K562 (cell line): ENCODE measurements at regions not wholly inside any gene's neighbourhood (a gene's known extent, or its start where the extent isn't known, plus 50 kb on each side); places are given as distances from the start of the nearest gene placed in this dataset.

ENCODE experiments used
- ATAC-seq: fragments of 200-7000 bp; cut with Tn5 transposase; 3 replicates; pipeline ENCODE4 v1.9.1; 2020; ENCODE audit warnings: moderate library complexity
- BruUV-seq: library from RNA; stranded (reverse); fragments of 400-500 nt; replicated peaks from 2 replicates; lab custom pipeline; 2021; lab: Mats Ljungman, UMichigan
- CTCF ChIA-PET: fragments of 300-600 bp; formaldehyde crosslinking; extraction: SDS; loops from one replicate; lab custom pipeline; 2021; ENCODE audit warnings: low intra/inter-chr PET ratio; lab: Yijun Ruan, JAX
- POLR2A ChIA-PET: fragments of 300-600, 350-650 bp; sonication (Branson Sonifier 250); formaldehyde crosslinking; extraction: SDS; loops from one replicate; lab custom pipeline; 2021; ENCODE audit warnings: antibody characterized with exemption, inconsistent platforms; lab: Yijun Ruan, JAX
- DNase-seq, 4 experiments: peaks; one replicate each; pipeline versions ENCODE4 v3.0.0 to v3.0.0-alpha.2; 2011 to 2018; ENCODE audit warnings: low spot score in 3 of 4, mixed read lengths in 3 of 4; ENCODE audit errors: extremely low read depth in 1 of 4
- FAIRE-seq: peaks from 2 replicates; lab custom pipeline; 2011; peaks lifted over from hg19 to GRCh38; lab: Jason Lieb, UNC
- H2AFZ ChIP-seq: 2 replicates; pipeline ENCODE4 v1.6.0; 2011; ENCODE audit warnings: low read depth, low read length, control low read depth, inconsistent platforms
- H3K27ac ChIP-seq: fragments of 200-600 bp; 3 replicates; pipeline ENCODE4 v1.8.0; 2011; ENCODE audit warnings: low read depth, mild to moderate bottlenecking, control low read depth, inconsistent platforms, low read length, moderate library complexity, mixed read lengths; ENCODE audit errors: extremely low read depth
- H3K27me3 ChIP-seq, 2 experiments: fragments of 300-600 bp in 1 of 2; 2 replicates in 1 of 2; 3 replicates in 1 of 2; pipeline versions ENCODE4 v1.6.0 to v1.8.0; 2011; ENCODE audit warnings: inconsistent platforms in 2 of 2, low read length in 2 of 2, mild to moderate bottlenecking in 1 of 2, mixed read lengths in 1 of 2, moderate library complexity in 1 of 2; ENCODE audit not compliant: control insufficient read depth in 2 of 2, insufficient read depth in 2 of 2
- H3K36me3 ChIP-seq: fragments of 300-600 bp; 3 replicates; pipeline ENCODE4 v1.8.0; 2011; ENCODE audit warnings: mild to moderate bottlenecking, low read length, inconsistent platforms; ENCODE audit not compliant: control insufficient read depth, insufficient read depth
- H3K4me1 ChIP-seq, 2 experiments: fragments of 200-600 bp in 1 of 2; replicated peaks in 1 of 2; 2 replicates in 1 of 2; 3 replicates in 1 of 2; pipeline versions ENCODE4 v1.5.1 to v1.8.0; 2011; ENCODE audit warnings: inconsistent platforms in 2 of 2, low read length in 2 of 2, mild to moderate bottlenecking in 1 of 2, mixed read lengths in 1 of 2, moderate library complexity in 1 of 2; ENCODE audit not compliant: control insufficient read depth in 2 of 2, insufficient read depth in 2 of 2
- H3K4me2 ChIP-seq: 2 replicates; pipeline ENCODE4 v1.6.1; 2011; ENCODE audit warnings: low read length, control low read depth, inconsistent platforms, mixed read lengths; ENCODE audit not compliant: insufficient read depth
- H3K4me3 ChIP-seq: fragments of 200-600 bp; sonication (generic), shearing (Covaris generic); 2 replicates; pipeline ENCODE4 v1.5.1; 2016; ENCODE audit warnings: control low read depth, inconsistent platforms
- H3K79me2 ChIP-seq: fragments of 200-600 bp; 3 replicates; pipeline ENCODE4 v1.8.0; 2011; ENCODE audit warnings: low read length, inconsistent platforms; ENCODE audit not compliant: control insufficient read depth, insufficient read depth
- H3K9ac ChIP-seq, 2 experiments: 2 replicates each; pipeline versions ENCODE4 v1.6.0 to v1.6.1; 2011; ENCODE audit warnings: low read depth in 2 of 2, low read length in 2 of 2, control low read depth in 1 of 2, inconsistent platforms in 1 of 2, mild to moderate bottlenecking in 1 of 2, mixed read lengths in 1 of 2; ENCODE audit not compliant: insufficient read depth in 1 of 2
- H3K9me1 ChIP-seq: one replicate; pipeline ENCODE4 v1.6.0; 2011; ENCODE audit warnings: inconsistent platforms, mild to moderate bottlenecking, low read length, moderate library complexity; ENCODE audit not compliant: control insufficient read depth, insufficient read depth
- H3K9me3 ChIP-seq: replicated peaks from 2 replicates; pipeline ENCODE4 v1.5.1; 2011; ENCODE audit warnings: low read depth, low read length, inconsistent platforms; ENCODE audit not compliant: control insufficient read depth, insufficient read depth
- H4K20me1 ChIP-seq: replicated peaks from 2 replicates; pipeline ENCODE4 v1.6.1; 2011; ENCODE audit warnings: low read length, inconsistent platforms, mixed read lengths; ENCODE audit not compliant: control insufficient read depth, insufficient read depth
- BCL6 ChIP-seq: fragments of 250-450 bp; sonication (Bioruptor Pico); IDR thresholded peaks from 2 replicates; pipeline ENCODE4 v1.4.0; 2020
- HEY1 ChIP-seq: fragments of 250-450 bp; sonication (Bioruptor Pico); IDR thresholded peaks from 2 replicates; pipeline ENCODE4 v1.5.0; 2020; ENCODE audit warnings: mild to moderate bottlenecking, moderate library complexity, borderline replicate concordance
- PRDM10 ChIP-seq: fragments of 450-650 bp; IDR thresholded peaks from 2 replicates; pipeline ENCODE4 v1.6.1; 2018; ENCODE audit not compliant: partially characterized antibody
- SP1 ChIP-seq: sonication (generic); formaldehyde crosslinking; IDR thresholded peaks from 2 replicates; pipeline ENCODE4 v1.8.1; 2022; ENCODE audit warnings: mild to moderate bottlenecking, missing genetic modification reagents
- STAG1 ChIP-seq: sonication (generic); formaldehyde crosslinking; IDR thresholded peaks from 2 replicates; pipeline ENCODE4 v1.5.0; 2020; ENCODE audit warnings: missing genetic modification reagents, borderline replicate concordance
- ZNF174 ChIP-seq: fragments of 250-450 bp; sonication (Bioruptor Pico); IDR thresholded peaks from 2 replicates; pipeline ENCODE4 v1.4.0; 2020; ENCODE audit warnings: mild to moderate bottlenecking
- ZNF311 ChIP-seq: fragments of 250-450 bp; sonication (Bioruptor Pico); IDR thresholded peaks from 2 replicates; pipeline ENCODE4 v1.4.0; 2020; ENCODE audit warnings: mild to moderate bottlenecking, moderate library complexity
- ZNF316 ChIP-seq: fragments of 450-650 bp; IDR thresholded peaks from 2 replicates; pipeline ENCODE4 v1.6.1; 2016
- ZNF77 ChIP-seq: fragments of 250-450 bp; sonication (Bioruptor Pico); IDR thresholded peaks from 2 replicates; pipeline ENCODE4 v1.5.0; 2020
- WGBS: fragments of 100-300 bp; shearing (Covaris generic); methylation state at CpG from one replicate; pipeline ENCODE4 v1.1.6; 2016; ENCODE audit warnings: low coverage, mixed read lengths; ENCODE audit not compliant: insufficient coverage; ENCODE audit errors: missing lambda C conversion rate; 5-methylcytosine and 5-hydroxymethylcytosine counted together
- in situ Hi-C: fragments of 300-500 bp; cut with MboI; formaldehyde crosslinking; loops from 4 replicates; pipeline ENCODE4 v1.15.0; 2018; ENCODE audit warnings: inconsistent platforms, mixed read lengths
- intact Hi-C: fragments of 100-400 bp; cut with micrococcal nuclease; formaldehyde crosslinking; loops from 2 replicates; pipeline ENCODE4 v1.14.2; 2022
- TF ChIP-seq, protein P1 (sequence below): fragments of 250-450 bp; sonication (Bioruptor Pico); IDR thresholded peaks from 2 replicates; pipeline ENCODE4 v1.5.0; 2020; ENCODE audit warnings: mild to moderate bottlenecking
- TF ChIP-seq, protein P2 (sequence below), 2 experiments: fragments of 450-650 bp; IDR thresholded peaks; 2 replicates each; pipeline ENCODE4 v1.6.1; 2016

DNA sequence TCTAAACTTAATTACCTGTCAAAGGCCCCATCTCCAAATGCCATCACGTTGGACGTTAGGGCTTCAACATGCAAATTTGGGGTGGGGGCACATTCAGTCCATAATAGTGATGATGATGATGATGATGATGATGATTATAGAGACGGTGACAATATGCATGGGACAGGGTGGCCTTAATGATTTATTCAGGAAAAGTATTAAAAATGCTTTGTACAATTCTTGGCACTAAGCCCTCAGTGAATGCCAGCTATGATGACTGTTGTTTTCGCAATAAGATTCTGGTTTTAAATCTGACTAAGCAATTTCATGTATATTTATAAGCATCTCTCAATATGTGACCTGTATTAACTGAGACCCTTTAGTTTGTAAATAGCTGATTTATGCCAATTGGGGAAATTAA lies 106.3 kb downstream of the C16orf95 start:
- H3K4me1 ChIP-seq = no peaks in the 10 kb centered on the region

DNA sequence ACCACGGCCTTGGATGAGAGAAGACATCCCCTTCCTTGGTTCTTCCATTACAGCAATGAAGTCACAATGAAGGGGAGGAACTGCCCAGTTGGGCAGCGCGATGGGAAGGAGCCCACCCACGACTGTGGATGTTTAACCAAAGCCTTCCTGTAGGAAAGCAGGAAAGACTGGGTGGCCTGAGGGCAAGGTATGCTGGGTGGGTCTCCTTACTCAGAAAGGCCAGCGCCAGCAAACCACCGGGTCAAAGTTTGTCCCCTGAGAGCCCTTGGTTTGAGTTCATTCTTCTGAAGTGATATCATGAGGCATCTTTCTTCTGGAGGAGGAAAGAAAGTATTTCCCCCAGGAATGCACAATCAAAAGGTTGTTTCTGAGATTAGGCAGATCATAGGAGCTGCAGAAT lies 105.2 kb downstream of the C16orf95 start:
- ChIA-PET POLR2A (no interaction called here), CTCF (no interaction called here)
- FAIRE-seq (no peak), DNase-seq (no peak)
- Histone ChIP-seq H3K9me3 (no peaks in the 10 kb centered on the region), H3K36me3 (no peaks in the 10 kb centered on the region), H2AFZ (no peak overlapping the region), H3K79me2 (no peaks in the 10 kb centered on the region), H3K27ac (no peak overlapping the region), H3K27me3 (peaks cover 0 to 23% of the 10 kb centered on the region in 2 experiments; a peak in 2 of 5 replicates), H3K9me1 (no peaks in the 10 kb centered on the region), H3K4me1 (peaks cover 0 to 2% of the 10 kb centered on the region in 2 experiments; a peak in 2 of 5 replicates), H3K9ac (no peak overlapping the region)
- intact Hi-C loops = no loop called here
- no TSS peak for BruUV-seq
- in situ Hi-C loops = no loop called here
- TF ChIP-seq HEY1 (CRISPR knock-in tag) (no peak), SP1 (CRISPR knock-in tag) (no peak), ZNF77 (CRISPR knock-in tag) (no peak), ZNF174 (no peak), PRDM10 (no peak), BCL6 (CRISPR knock-in tag) (no peak), STAG1 (CRISPR knock-in tag) (no peak)
- TF ChIP-seq, protein P1, sequence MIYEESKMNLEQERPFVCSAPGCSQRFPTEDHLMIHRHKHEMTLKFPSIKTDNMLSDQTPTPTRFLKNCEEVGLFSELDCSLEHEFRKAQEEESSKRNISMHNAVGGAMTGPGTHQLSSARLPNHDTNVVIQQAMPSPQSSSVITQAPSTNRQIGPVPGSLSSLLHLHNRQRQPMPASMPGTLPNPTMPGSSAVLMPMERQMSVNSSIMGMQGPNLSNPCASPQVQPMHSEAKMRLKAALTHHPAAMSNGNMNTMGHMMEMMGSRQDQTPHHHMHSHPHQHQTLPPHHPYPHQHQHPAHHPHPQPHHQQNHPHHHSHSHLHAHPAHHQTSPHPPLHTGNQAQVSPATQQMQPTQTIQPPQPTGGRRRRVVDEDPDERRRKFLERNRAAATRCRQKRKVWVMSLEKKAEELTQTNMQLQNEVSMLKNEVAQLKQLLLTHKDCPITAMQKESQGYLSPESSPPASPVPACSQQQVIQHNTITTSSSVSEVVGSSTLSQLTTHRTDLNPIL (CRISPR knock-in tag) = no peak
- TF ChIP-seq, protein P2, sequence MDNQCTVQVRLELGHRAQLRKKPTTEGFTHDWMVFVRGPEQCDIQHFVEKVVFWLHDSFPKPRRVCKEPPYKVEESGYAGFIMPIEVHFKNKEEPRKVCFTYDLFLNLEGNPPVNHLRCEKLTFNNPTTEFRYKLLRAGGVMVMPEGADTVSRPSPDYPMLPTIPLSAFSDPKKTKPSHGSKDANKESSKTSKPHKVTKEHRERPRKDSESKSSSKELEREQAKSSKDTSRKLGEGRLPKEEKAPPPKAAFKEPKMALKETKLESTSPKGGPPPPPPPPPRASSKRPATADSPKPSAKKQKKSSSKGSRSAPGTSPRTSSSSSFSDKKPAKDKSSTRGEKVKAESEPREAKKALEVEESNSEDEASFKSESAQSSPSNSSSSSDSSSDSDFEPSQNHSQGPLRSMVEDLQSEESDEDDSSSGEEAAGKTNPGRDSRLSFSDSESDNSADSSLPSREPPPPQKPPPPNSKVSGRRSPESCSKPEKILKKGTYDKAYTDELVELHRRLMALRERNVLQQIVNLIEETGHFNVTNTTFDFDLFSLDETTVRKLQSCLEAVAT (IDR thresholded peaks at IDR 0.05) = no peak
- TF ChIP-seq, all 486 proteins: peak for 0
- Histone ChIP-seq H4K20me1 (no peaks in the 10 kb centered on the region), H3K4me2 (no peak overlapping the region), H3K4me3 (no peak overlapping the region)
- no peak for ATAC-seq
- 6% methylated on average over 6 of the region's 6 CpGs for WGBS

More for the DNA sequence above, 106.3 kb downstream of the C16orf95 start:
- TF ChIP-seq ZNF316 = peak; percentile 41; the same call in 1 of the 2 replicates
- no peak for TF ChIP-seq ZNF311
- TF ChIP-seq, all 486 proteins: peak for 1
- FAIRE-seq (no peak), DNase-seq (no peak), ATAC-seq (no peak)
- no peaks in the 10 kb centered on the region for H3K9me1 ChIP-seq
- 2% methylated on average over 4 of the region's 4 CpGs for WGBS
- intact Hi-C loops (no loop called here), in situ Hi-C loops (no loop called here)
- no peak overlapping the region for H2AFZ ChIP-seq
- no peak overlapping the region for H3K9ac ChIP-seq
- ChIA-PET POLR2A (no interaction called here), CTCF (no interaction called here)
- H3K79me2 ChIP-seq = no peaks in the 10 kb centered on the region
- no peaks in the 10 kb centered on the region for H3K9me3 ChIP-seq
- H3K36me3 ChIP-seq = no peaks in the 10 kb centered on the region
- H3K4me3 ChIP-seq = no peak overlapping the region
- H4K20me1 ChIP-seq = no peaks in the 10 kb centered on the region
- BruUV-seq = no TSS peak
- H3K27me3 ChIP-seq = peaks cover 0 to 18% of the 10 kb centered on the region in 2 experiments; a peak in 2 of 5 replicates
- H3K4me2 ChIP-seq = no peak overlapping the region
- H3K27ac ChIP-seq = no peak overlapping the region
